ENCODE measurements at regions not wholly inside any gene's neighbourhood (a gene's known extent, or its start where the extent isn't known, plus 50 kb on each side); places are given as distances from the start of the nearest gene placed in this dataset.

DNA sequence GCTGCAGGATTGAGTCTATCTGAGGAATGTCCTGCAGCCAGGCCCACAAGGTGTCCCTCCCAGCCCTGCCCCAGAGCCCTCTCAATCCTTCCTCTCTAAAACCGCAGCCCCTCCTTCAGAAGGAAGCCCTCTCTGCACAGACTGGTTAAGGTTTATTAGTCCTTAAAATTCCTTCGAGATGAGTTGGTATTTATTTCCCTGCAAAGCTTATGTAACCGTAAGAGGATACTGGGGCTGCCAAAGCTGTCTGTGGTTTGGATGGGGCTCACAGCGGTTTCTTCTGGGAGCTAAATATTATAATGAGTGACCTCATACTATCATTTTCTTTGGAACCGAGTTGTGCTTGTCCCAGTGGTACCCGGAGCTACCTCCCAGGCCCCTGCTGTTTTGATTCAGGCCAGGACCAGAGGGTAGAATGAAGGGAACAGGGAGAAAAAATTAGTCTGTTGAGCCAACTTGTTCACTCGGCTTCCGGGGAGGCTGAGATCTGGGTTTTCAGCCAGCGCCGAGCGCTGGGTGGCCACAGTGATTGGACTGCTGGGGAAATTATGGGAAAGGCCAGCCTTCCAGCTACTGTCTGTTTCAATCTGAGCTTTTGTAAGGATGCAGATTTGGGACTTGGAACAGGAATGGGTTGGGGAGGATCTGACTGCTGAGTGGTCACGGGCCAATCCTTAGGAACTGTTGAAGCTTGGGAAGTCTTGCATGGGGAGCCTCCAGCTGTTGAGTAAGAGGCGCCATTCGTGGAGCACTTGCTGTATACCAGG lies 107.5 kb downstream of the NDFIP1 start:
- DNase-seq = no peak
- 41% methylated on average over 14 of the region's 14 CpGs for WGBS (ENCODE audit: low lambda C conversion rate)
- no peaks in the 10 kb centered on the region for H3K79me2 ChIP-seq (ENCODE audit: insufficient read depth)
- H3K36me3 ChIP-seq (replicated peaks in 1 of 2; ENCODE audit: control insufficient read depth in 1 of 2, insufficient read depth in 2 of 2, low read length in 1 of 2) = no peaks in the 10 kb centered on the region
- peak overlapping the region; percentile 61 for H3K4me2 ChIP-seq
- POLR2A ChIA-PET = no interaction called here
- H3K9ac ChIP-seq = no peak overlapping the region; the same call in 1 of the 2 replicates
- peak overlapping the region in 1 of 2 experiments; percentile 85; a peak in 2 of 4 replicates for H3K27ac ChIP-seq (ENCODE audit: low read depth in 2 of 2, low read length in 1 of 2)
- H3K4me1 ChIP-seq (ENCODE audit: control insufficient read depth in 1 of 2, insufficient read depth in 2 of 2, low read depth in 1 of 2, low read length in 1 of 2) = peaks cover 3 to 6% of the 10 kb centered on the region in 2 experiments; a peak in 3 of 4 replicates
- peaks cover 3% of the 10 kb centered on the region for H4K20me1 ChIP-seq (ENCODE audit: insufficient read depth)
- peaks cover 12% of the 10 kb centered on the region for H3F3A ChIP-seq (replicated peaks; ENCODE audit: insufficient read depth)
- H3K27me3 ChIP-seq (ENCODE audit: insufficient read depth) = no peaks in the 10 kb centered on the region
- CTCF ChIA-PET = interaction anchor here (0.9 to 1.2 kb wide), 3 partner anchors 10 to 65 kb away, joined by 3 read pairs; no protein-coding TSS in a partner anchor
- H2AFZ ChIP-seq (ENCODE audit: low read depth) = no peak overlapping the region
- H3K9me2 ChIP-seq = no peaks in the 10 kb centered on the region
- peak overlapping the region in 1 of 2 experiments; percentile 3; a peak in 1 of 4 replicates for H3K4me3 ChIP-seq (ENCODE audit: low read depth in 2 of 2, low read length in 1 of 2)
- no peaks in the 10 kb centered on the region for H3K9me3 ChIP-seq
- TF ChIP-seq TCF12 (IDR thresholded peaks at IDR 0.05) (peak; percentile 95), SMC3 (IDR thresholded peaks at IDR 0.05; ENCODE audit: low read depth, low read length) (no peak; the same call in 1 of the 2 replicates), FOXJ3 (CRISPR knock-in tag; IDR thresholded peaks at IDR 0.05) (no peak), NFIC (IDR thresholded peaks at IDR 0.05; ENCODE audit: borderline replicate concordance) (peak; percentile 99), CHD2 (IDR thresholded peaks at IDR 0.05; ENCODE audit: low read length, partially characterized antibody) (no peak), YY1 (IDR thresholded peaks at IDR 0.05; ENCODE audit: low read depth) (peak; percentile 17; the same call in 1 of the 2 replicates), FOSL2 (IDR thresholded peaks at IDR 0.05; ENCODE audit: borderline replicate concordance, low read depth) (peak; percentile 85), GABPA (IDR thresholded peaks at IDR 0.05; ENCODE audit: low read depth) (no peak), TEAD4 (IDR thresholded peaks at IDR 0.05; ENCODE audit: borderline replicate concordance, insufficient read depth) (peak; percentile 98), NRF1 (IDR thresholded peaks at IDR 0.05; ENCODE audit: low read depth, low read length) (no peak), ELF1 (IDR thresholded peaks at IDR 0.05) (peak; percentile 42; the same call in 1 of the 2 replicates), MEF2A (IDR thresholded peaks at IDR 0.05; ENCODE audit: borderline replicate concordance, low read depth) (peak; percentile 80), SIN3A (IDR thresholded peaks at IDR 0.05; ENCODE audit: borderline replicate concordance, low read depth, low read length) (peak; percentile 54), RFX5 (IDR thresholded peaks at IDR 0.05; ENCODE audit: low read length) (no peak), RAD21 (IDR thresholded peaks at IDR 0.05; ENCODE audit: low read length) (no peak), POLR2AphosphoS5 (IDR thresholded peaks at IDR 0.05; ENCODE audit: low read depth, low read length) (peak; percentile 80; the same call in 1 of the 2 replicates), MXI1 (IDR thresholded peaks at IDR 0.05; ENCODE audit: low read depth, low read length) (no peak), EZH2phosphoT487 (IDR thresholded peaks at IDR 0.05; ENCODE audit: borderline replicate concordance, low read depth) (no peak), GATA2 (CRISPR knock-in tag; IDR thresholded peaks at IDR 0.05) (no peak), RCOR1 (IDR thresholded peaks at IDR 0.05; ENCODE audit: low read length) (no peak), JUND (IDR thresholded peaks at IDR 0.05) (peak; percentile 96)
- TF ChIP-seq, protein P1, sequence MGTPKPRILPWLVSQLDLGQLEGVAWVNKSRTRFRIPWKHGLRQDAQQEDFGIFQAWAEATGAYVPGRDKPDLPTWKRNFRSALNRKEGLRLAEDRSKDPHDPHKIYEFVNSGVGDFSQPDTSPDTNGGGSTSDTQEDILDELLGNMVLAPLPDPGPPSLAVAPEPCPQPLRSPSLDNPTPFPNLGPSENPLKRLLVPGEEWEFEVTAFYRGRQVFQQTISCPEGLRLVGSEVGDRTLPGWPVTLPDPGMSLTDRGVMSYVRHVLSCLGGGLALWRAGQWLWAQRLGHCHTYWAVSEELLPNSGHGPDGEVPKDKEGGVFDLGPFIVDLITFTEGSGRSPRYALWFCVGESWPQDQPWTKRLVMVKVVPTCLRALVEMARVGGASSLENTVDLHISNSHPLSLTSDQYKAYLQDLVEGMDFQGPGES (IDR thresholded peaks at IDR 0.05; ENCODE audit: low read depth, low read length) = no peak
- TF ChIP-seq, protein P2, sequence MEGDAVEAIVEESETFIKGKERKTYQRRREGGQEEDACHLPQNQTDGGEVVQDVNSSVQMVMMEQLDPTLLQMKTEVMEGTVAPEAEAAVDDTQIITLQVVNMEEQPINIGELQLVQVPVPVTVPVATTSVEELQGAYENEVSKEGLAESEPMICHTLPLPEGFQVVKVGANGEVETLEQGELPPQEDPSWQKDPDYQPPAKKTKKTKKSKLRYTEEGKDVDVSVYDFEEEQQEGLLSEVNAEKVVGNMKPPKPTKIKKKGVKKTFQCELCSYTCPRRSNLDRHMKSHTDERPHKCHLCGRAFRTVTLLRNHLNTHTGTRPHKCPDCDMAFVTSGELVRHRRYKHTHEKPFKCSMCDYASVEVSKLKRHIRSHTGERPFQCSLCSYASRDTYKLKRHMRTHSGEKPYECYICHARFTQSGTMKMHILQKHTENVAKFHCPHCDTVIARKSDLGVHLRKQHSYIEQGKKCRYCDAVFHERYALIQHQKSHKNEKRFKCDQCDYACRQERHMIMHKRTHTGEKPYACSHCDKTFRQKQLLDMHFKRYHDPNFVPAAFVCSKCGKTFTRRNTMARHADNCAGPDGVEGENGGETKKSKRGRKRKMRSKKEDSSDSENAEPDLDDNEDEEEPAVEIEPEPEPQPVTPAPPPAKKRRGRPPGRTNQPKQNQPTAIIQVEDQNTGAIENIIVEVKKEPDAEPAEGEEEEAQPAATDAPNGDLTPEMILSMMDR (IDR thresholded peaks at IDR 0.05) = peak; percentile 17; the same call in 1 of the 2 replicates
- TF ChIP-seq, protein P3, sequence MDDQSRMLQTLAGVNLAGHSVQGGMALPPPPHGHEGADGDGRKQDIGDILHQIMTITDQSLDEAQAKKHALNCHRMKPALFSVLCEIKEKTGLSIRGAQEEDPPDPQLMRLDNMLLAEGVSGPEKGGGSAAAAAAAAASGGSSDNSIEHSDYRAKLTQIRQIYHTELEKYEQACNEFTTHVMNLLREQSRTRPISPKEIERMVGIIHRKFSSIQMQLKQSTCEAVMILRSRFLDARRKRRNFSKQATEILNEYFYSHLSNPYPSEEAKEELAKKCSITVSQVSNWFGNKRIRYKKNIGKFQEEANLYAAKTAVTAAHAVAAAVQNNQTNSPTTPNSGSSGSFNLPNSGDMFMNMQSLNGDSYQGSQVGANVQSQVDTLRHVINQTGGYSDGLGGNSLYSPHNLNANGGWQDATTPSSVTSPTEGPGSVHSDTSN (IDR thresholded peaks at IDR 0.05) = peak; percentile 68; the same call in 1 of the 2 replicates
- TF ChIP-seq, protein P4, sequence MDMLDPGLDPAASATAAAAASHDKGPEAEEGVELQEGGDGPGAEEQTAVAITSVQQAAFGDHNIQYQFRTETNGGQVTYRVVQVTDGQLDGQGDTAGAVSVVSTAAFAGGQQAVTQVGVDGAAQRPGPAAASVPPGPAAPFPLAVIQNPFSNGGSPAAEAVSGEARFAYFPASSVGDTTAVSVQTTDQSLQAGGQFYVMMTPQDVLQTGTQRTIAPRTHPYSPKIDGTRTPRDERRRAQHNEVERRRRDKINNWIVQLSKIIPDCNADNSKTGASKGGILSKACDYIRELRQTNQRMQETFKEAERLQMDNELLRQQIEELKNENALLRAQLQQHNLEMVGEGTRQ (IDR thresholded peaks at IDR 0.05; ENCODE audit: borderline replicate concordance, low read depth, low read length) = no peak
- TF ChIP-seq, protein P5, sequence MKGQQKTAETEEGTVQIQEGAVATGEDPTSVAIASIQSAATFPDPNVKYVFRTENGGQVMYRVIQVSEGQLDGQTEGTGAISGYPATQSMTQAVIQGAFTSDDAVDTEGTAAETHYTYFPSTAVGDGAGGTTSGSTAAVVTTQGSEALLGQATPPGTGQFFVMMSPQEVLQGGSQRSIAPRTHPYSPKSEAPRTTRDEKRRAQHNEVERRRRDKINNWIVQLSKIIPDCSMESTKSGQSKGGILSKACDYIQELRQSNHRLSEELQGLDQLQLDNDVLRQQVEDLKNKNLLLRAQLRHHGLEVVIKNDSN (IDR thresholded peaks at IDR 0.05; ENCODE audit: borderline replicate concordance, low read depth) = 0 out of 2 replicates have a peak, but pooled peaks have one; percentile 15
- TF ChIP-seq, protein P6, sequence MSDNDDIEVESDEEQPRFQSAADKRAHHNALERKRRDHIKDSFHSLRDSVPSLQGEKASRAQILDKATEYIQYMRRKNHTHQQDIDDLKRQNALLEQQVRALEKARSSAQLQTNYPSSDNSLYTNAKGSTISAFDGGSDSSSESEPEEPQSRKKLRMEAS (IDR thresholded peaks at IDR 0.05; ENCODE audit: low read depth) = peak; percentile 56; the same call in 1 of the 2 replicates

Data from SK-N-SH (cell line).